Psoas muscle (tissue), 7 donors: ENCODE measurements at regions not wholly inside any gene's neighbourhood (a gene's known extent, or its start where the extent isn't known, plus 50 kb on each side); places are given as distances from the start of the nearest gene placed in this dataset.

Experiments used
- ATAC-seq, 4 donors: fragments of 200-7000 bp; cut with Tn5 transposase; one replicate each; pipeline ENCODE4 v1.9.1; 2020; ENCODE audit warnings: moderate library complexity in 3 of 4, mild to moderate bottlenecking in 2 of 4
- DNase-seq, 2 donors: peaks; one replicate each; pipeline ENCODE4 v3.0.0-alpha.2; 2020
- H3K27ac ChIP-seq: fragments of 200-600 bp; one replicate; pipeline ENCODE4 v1.8.0; 2022
- H3K27me3 ChIP-seq, 3 donors: fragments of 200-600 bp in 1 of 3; one replicate each; pipeline versions ENCODE4 v1.6.1 to v1.8.0; 2013 to 2022; ENCODE audit warnings: low read length in 2 of 3, mild to moderate bottlenecking in 2 of 3, moderate library complexity in 1 of 3; ENCODE audit not compliant: insufficient read depth in 3 of 3
- H3K36me3 ChIP-seq, 2 donors: fragments of 200-600 bp in 1 of 2; one replicate each; pipeline versions ENCODE4 v1.6.1 to v1.8.0; 2013 to 2022; ENCODE audit warnings: low read depth in 1 of 2, mild to moderate bottlenecking in 1 of 2, moderate library complexity in 1 of 2; ENCODE audit not compliant: insufficient read depth in 1 of 2
- H3K4me1 ChIP-seq: fragments of 200-600 bp; one replicate; pipeline ENCODE4 v1.8.0; 2022
- H3K4me3 ChIP-seq: fragments of 200-600 bp; one replicate; pipeline ENCODE4 v1.8.0; 2022; ENCODE audit warnings: mild to moderate bottlenecking
- H3K9me3 ChIP-seq: fragments of 200-600 bp; one replicate; pipeline ENCODE4 v1.8.0; 2022
- CTCF ChIP-seq: fragments of 200-600 bp; IDR thresholded peaks from one replicate; pipeline ENCODE4 v1.8.0; 2022; ENCODE audit warnings: antibody characterized with exemption
- WGBS, 3 donors: extraction: QIAGEN DNeasy Blood & Tissue Kit; methylation state at CpG; one replicate each; pipeline versions ENCODE4 v1.1.6 to v1.1.7; 2013; 5-methylcytosine and 5-hydroxymethylcytosine counted together
- intact Hi-C, 2 donors: fragments of 100-400 bp; cut with DNase I; formaldehyde crosslinking; loops; one replicate each; pipeline versions ENCODE4 v1.11.0 to v1.14.2; 2022
- donor health status: healthy with polysubstance abuse.
- donor health status: DM: no; HTN: no; CAD: no; lungs with moderate emphysema.
- donor health status: Bipolar disorder and iron deficiency.
- donor health status: healthy.
- donor health status: DM: yes; HTN: yes; CAD: no.
- donor health status: DM: no; HTN: no; CAD: no.
- donor health status: DM: yes; HTN: yes; CAD: no.

GRCh38 chr1:232422898-232423297, 207.0 kb downstream of the SIPA1L2 start:
- Histone ChIP-seq H3K4me1 (no peaks in the 10 kb centered on the region), H3K27ac (no peak overlapping the region), H3K27me3 (no peaks in the 10 kb centered on the region), H3K4me3 (no peak overlapping the region), H3K9me3 (no peaks in the 10 kb centered on the region), H3K36me3 (peaks cover 0 to 46% of the 10 kb centered on the region in 2 donors)
- ATAC-seq (no peak), DNase-seq (no peak)
- no peak for TF ChIP-seq CTCF
- WGBS, 3 donors, result 94 to 98% (median 97%) methylated on average over 8 of the region's 8 CpGs
- intact Hi-C loops, result loop anchor here in 1 of 2 donors (10.0 kb wide), 1 partner anchor 142 kb away; no protein-coding TSS in a partner anchor

GRCh38 chr1:232422098-232422497, 207.8 kb downstream of the SIPA1L2 start:
- intact Hi-C loops, result loop anchor here in 1 of 2 donors (10.0 kb wide), 1 partner anchor 143 kb away; no protein-coding TSS in a partner anchor
- Histone ChIP-seq H3K27ac (no peak overlapping the region), H3K9me3 (no peaks in the 10 kb centered on the region), H3K4me3 (no peak overlapping the region), H3K36me3 (peaks cover 0 to 46% of the 10 kb centered on the region in 2 donors), H3K27me3 (no peaks in the 10 kb centered on the region), H3K4me1 (no peaks in the 10 kb centered on the region)
- TF ChIP-seq CTCF, result no peak
- no peak for ATAC-seq
- no peak for DNase-seq

GRCh38 chr1:232421143-232421796, 208.7 kb downstream of the SIPA1L2 start:
- H3K4me1 ChIP-seq, result no peaks in the 10 kb centered on the region
- 92 to 96% (median 94%) methylated on average over 9 of the region's 9 CpGs for WGBS, 3 donors
- TF ChIP-seq CTCF, result no peak
- H3K27ac ChIP-seq, result no peak overlapping the region
- ATAC-seq (no peak), DNase-seq (no peak)
- no peak overlapping the region for H3K4me3 ChIP-seq
- H3K9me3 ChIP-seq, result no peaks in the 10 kb centered on the region
- intact Hi-C loops, result loop anchor here in 1 of 2 donors (10.0 kb wide), 1 partner anchor 144 kb away; no protein-coding TSS in a partner anchor
- no peaks in the 10 kb centered on the region for H3K27me3 ChIP-seq
- H3K36me3 ChIP-seq, result peaks cover 0 to 41% of the 10 kb centered on the region in 2 donors

GRCh38 chr1:232417636-232418248, 212.2 kb downstream of the SIPA1L2 start:
- Histone ChIP-seq H3K27me3 (no peaks in the 10 kb centered on the region), H3K4me3 (no peak overlapping the region), H3K27ac (no peak overlapping the region), H3K9me3 (no peaks in the 10 kb centered on the region), H3K4me1 (no peaks in the 10 kb centered on the region), H3K36me3 (peaks cover 0 to 50% of the 10 kb centered on the region in 2 donors)
- DNase-seq, result no peak
- 90% methylated on average over 10 of the region's 10 CpGs for WGBS, 3 donors
- no peak for TF ChIP-seq CTCF
- intact Hi-C loops, result no loop called here
- no peak for ATAC-seq
